Body of pancreas (tissue), 4 donors: ENCODE measurements at regions not wholly inside any gene's neighbourhood (a gene's known extent, or its start where the extent isn't known, plus 50 kb on each side); places are given as distances from the start of the nearest gene placed in this dataset.

Source experiments
- ATAC-seq: fragments of 150-250 bp; one replicate; pipeline ENCODE4 v1.9.1; 2016
- DNase-seq, 4 donors: peaks; one replicate each; pipeline ENCODE4 v3.0.0-alpha.2; 2019
- H3K27ac ChIP-seq, 4 donors: fragments of 200-600 bp; sonication (generic); 1 replicate in 3 of 4; 2 replicates in 1 of 4; pipeline versions ENCODE4 v1.5.1 to v1.6.1; 2016 to 2019; ENCODE audit warnings: mild to moderate bottlenecking in 1 of 4, mixed read lengths in 1 of 4, moderate library complexity in 1 of 4
- H3K27me3 ChIP-seq, 2 donors: fragments of 200-600 bp; sonication (generic); one replicate each; pipeline ENCODE4 v1.6.0; 2016; ENCODE audit warnings: mild to moderate bottlenecking in 1 of 2
- H3K36me3 ChIP-seq, 2 donors: fragments of 200-600 bp; sonication (generic); replicated peaks in 1 of 2; 2 replicates each; pipeline ENCODE4 v1.5.1; 2016; ENCODE audit warnings: low read depth in 2 of 2; ENCODE audit not compliant: insufficient read depth in 1 of 2
- H3K4me1 ChIP-seq: fragments of 200-600 bp; sonication (generic); one replicate; pipeline ENCODE4 v1.6.0; 2016
- H3K4me3 ChIP-seq, 2 donors: fragments of 200-600 bp; sonication (generic); 1 replicate in 1 of 2; 2 replicates in 1 of 2; pipeline ENCODE4 v1.5.1; 2016 to 2019
- H3K9me3 ChIP-seq, 3 donors: fragments of 200-600 bp; sonication (generic); 1 replicate in 2 of 3; 2 replicates in 1 of 3; pipeline ENCODE4 v1.5.1; 2016
- CTCF ChIP-seq, 7 experiments: fragments of 450-650 bp in 4 of 7; fragments of 200-600 bp in 3 of 7; sonication (generic) in 3 of 7; IDR thresholded peaks; one replicate each; pipeline ENCODE4 v1.5.1; 2016 to 2019; ENCODE audit warnings: antibody characterized with exemption in 7 of 7
- POLR2A ChIP-seq, 3 donors: fragments of 450-650 bp; IDR thresholded peaks; one replicate each; pipeline ENCODE4 v1.6.1; 2016; ENCODE audit warnings: antibody characterized with exemption in 3 of 3, mild to moderate bottlenecking in 2 of 3
- WGBS, 2 donors: methylation state at CpG; one replicate each; pipeline ENCODE4 v1.1.5; 2017; 5-methylcytosine and 5-hydroxymethylcytosine counted together
- intact Hi-C: fragments of 100-400 bp; cut with DNase I; formaldehyde crosslinking; loops from one replicate; pipeline ENCODE4 v1.15.1; 2023

GRCh38 chr2:226155093-226155875, 644.3 kb downstream of the IRS1 start:
- no peaks in the 10 kb centered on the region for H3K27me3 ChIP-seq
- WGBS, 2 donors, result 53 to 54% methylated on average over 5 of the region's 5 CpGs
- intact Hi-C loops, result no loop called here
- ATAC-seq (no peak), DNase-seq (no peak)
- no peaks in the 10 kb centered on the region for H3K9me3 ChIP-seq
- TF ChIP-seq POLR2A (IDR thresholded peaks at IDR 0.05), result no peak
- no peak for TF ChIP-seq CTCF (IDR thresholded peaks at IDR 0.05)
- H3K4me1 ChIP-seq, result peaks cover 4% of the 10 kb centered on the region
- H3K36me3 ChIP-seq, result no peaks in the 10 kb centered on the region
- no peak overlapping the region for H3K4me3 ChIP-seq
- no peak overlapping the region for H3K27ac ChIP-seq

GRCh38 chr2:226154610-226155009, 645.0 kb downstream of the IRS1 start:
- no peak for TF ChIP-seq POLR2A (IDR thresholded peaks at IDR 0.05)
- TF ChIP-seq CTCF (IDR thresholded peaks at IDR 0.05), result no peak
- WGBS, 2 donors, result 8 to 23% methylated on average over 3 of the region's 3 CpGs
- H3K4me1 ChIP-seq, result peaks cover 4% of the 10 kb centered on the region
- H3K9me3 ChIP-seq, result no peaks in the 10 kb centered on the region
- ATAC-seq, result no peak
- no peaks in the 10 kb centered on the region for H3K36me3 ChIP-seq
- no peak overlapping the region for H3K27ac ChIP-seq
- no peak for DNase-seq
- intact Hi-C loops, result no loop called here
- no peak overlapping the region for H3K4me3 ChIP-seq
- no peaks in the 10 kb centered on the region for H3K27me3 ChIP-seq

GRCh38 chr2:226153553-226153952, 646.1 kb downstream of the IRS1 start:
- ATAC-seq (no peak), DNase-seq (no peak)
- intact Hi-C loops, result no loop called here
- no peak overlapping the region for H3K4me3 ChIP-seq
- no peaks in the 10 kb centered on the region for H3K9me3 ChIP-seq
- no peak overlapping the region for H3K27ac ChIP-seq
- no peak for TF ChIP-seq CTCF (IDR thresholded peaks at IDR 0.05)
- no peak for TF ChIP-seq POLR2A (IDR thresholded peaks at IDR 0.05)
- no peaks in the 10 kb centered on the region for H3K36me3 ChIP-seq
- H3K27me3 ChIP-seq, result no peaks in the 10 kb centered on the region
- peaks cover 4% of the 10 kb centered on the region for H3K4me1 ChIP-seq
- WGBS, 2 donors, result 54 to 73% methylated on average over 3 of the region's 3 CpGs

GRCh38 chr2:226151157-226151556, 648.5 kb downstream of the IRS1 start:
- no peak for DNase-seq
- Histone ChIP-seq H3K27ac (no peak overlapping the region), H3K9me3 (no peaks in the 10 kb centered on the region), H3K4me1 (peaks cover 4% of the 10 kb centered on the region), H3K27me3 (no peaks in the 10 kb centered on the region), H3K36me3 (no peaks in the 10 kb centered on the region), H3K4me3 (no peak overlapping the region)
- intact Hi-C loops, result no loop called here
- 8 to 11% methylated on average over 1 of the region's 1 CpG for WGBS, 2 donors
- no peak for TF ChIP-seq CTCF (IDR thresholded peaks at IDR 0.05)
- ATAC-seq, result no peak

GRCh38 chr2:226143091-226143490, 656.5 kb downstream of the IRS1 start:
- WGBS, 2 donors, result 16 to 30% methylated on average over 2 of the region's 2 CpGs
- DNase-seq (no peak), ATAC-seq (no peak)
- Histone ChIP-seq H3K27ac (no peak overlapping the region), H3K27me3 (no peaks in the 10 kb centered on the region), H3K4me1 (no peaks in the 10 kb centered on the region), H3K9me3 (no peaks in the 10 kb centered on the region), H3K36me3 (no peaks in the 10 kb centered on the region), H3K4me3 (no peak overlapping the region)
- TF ChIP-seq POLR2A (IDR thresholded peaks at IDR 0.05), result no peak
- intact Hi-C loops, result no loop called here
